HCT116 (cell line): ENCODE measurements at regions not wholly inside any gene's neighbourhood (a gene's known extent, or its start where the extent isn't known, plus 50 kb on each side); places are given as distances from the start of the nearest gene placed in this dataset.

Experiments used
- ATAC-seq: fragments of 200-7000 bp; cut with Tn5 transposase; 2 replicates; pipeline ENCODE4 v1.9.1; 2020; ENCODE audit warnings: mild to moderate bottlenecking, moderate library complexity
- BruUV-seq: library from RNA; stranded (reverse); fragments of 400-500 nt; replicated peaks from 2 replicates; lab custom pipeline; 2021; lab: Mats Ljungman, UMichigan
- CTCF ChIA-PET: fragments of 300-600 bp; sonication (Branson Sonifier 250); formaldehyde crosslinking; loops from one replicate; lab custom pipeline; 2021; ENCODE audit warnings: antibody characterized with exemption; lab: Charles Lee
- POLR2A ChIA-PET: fragments of 300-600, 350-600 bp; sonication (Branson Sonifier 250); formaldehyde crosslinking; loops from one replicate; lab custom pipeline; 2021; ENCODE audit warnings: antibody characterized with exemption; lab: Charles Lee
- RAD21 ChIA-PET, 2 experiments: fragments of 300-600 bp; sonication (Branson Sonifier 250); formaldehyde crosslinking; loops; one replicate each; lab custom pipeline; 2023; ENCODE audit warnings: low total read pairs in 2 of 2; ENCODE audit not compliant: uncharacterized antibody in 2 of 2, unreplicated experiment in 2 of 2, low non-redundant PET in 1 of 2; lab: Charles Lee
- DNase-seq: peaks from one replicate; pipeline ENCODE4 v3.0.0-alpha.2; 2010; ENCODE audit warnings: low read depth, low spot score
- H2AFZ ChIP-seq: fragments of 200-600 bp; shearing (Covaris generic), sonication (generic); 2 replicates; pipeline ENCODE4 v1.6.1; 2017; ENCODE audit warnings: low read depth, mixed run types, mixed read lengths, antibody characterized with exemption, low read length; ENCODE audit not compliant: poor library complexity, severe bottlenecking
- H3K27ac ChIP-seq: 2 replicates; pipeline ENCODE4 v1.5.1; 2012; ENCODE audit warnings: low read depth, low read length
- H3K27me3 ChIP-seq: fragments of 200-600 bp; sonication (generic); 2 replicates; pipeline ENCODE4 v1.6.1; 2016; ENCODE audit warnings: mixed run types, low read length, mixed read lengths; ENCODE audit not compliant: insufficient read depth
- H3K36me3 ChIP-seq, 2 experiments: fragments of 200-500 bp in 1 of 2; fragments of 200-600 bp in 1 of 2; sonication (Bioruptor generic) in 1 of 2; sonication (generic) in 1 of 2; 2 replicates each; pipeline versions ENCODE4 v1.5.1 to v1.6.1; 2014 to 2016; ENCODE audit warnings: low read length in 2 of 2, inconsistent platforms in 1 of 2, mixed read lengths in 1 of 2, mixed run types in 1 of 2; ENCODE audit not compliant: insufficient read depth in 2 of 2, control insufficient read depth in 1 of 2
- H3K4me1 ChIP-seq, 2 experiments: fragments of 200-600 bp in 1 of 2; sonication (generic) in 1 of 2; 2 replicates each; pipeline versions ENCODE4 v1.5.1 to v1.6.1; 2012 to 2017; ENCODE audit warnings: low read length in 2 of 2, inconsistent platforms in 1 of 2, mild to moderate bottlenecking in 1 of 2, mixed read lengths in 1 of 2, mixed run types in 1 of 2, moderate library complexity in 1 of 2; ENCODE audit not compliant: insufficient read depth in 2 of 2, control insufficient read depth in 1 of 2
- H3K4me2 ChIP-seq: fragments of 200-600 bp; sonication (generic); 2 replicates; pipeline ENCODE4 v1.6.1; 2017; ENCODE audit warnings: mixed run types, low read length, mixed read lengths
- H3K4me3 ChIP-seq, 2 experiments: fragments of 200-600 bp in 1 of 2; sonication (generic) in 1 of 2; replicated peaks in 1 of 2; 2 replicates each; pipeline ENCODE4 v1.5.1; 2011 to 2016; ENCODE audit warnings: low read length in 2 of 2, control low read depth in 1 of 2, low read depth in 1 of 2, mild to moderate bottlenecking in 1 of 2, mixed read lengths in 1 of 2, mixed run types in 1 of 2
- H3K79me2 ChIP-seq: fragments of 200-600 bp; sonication (generic); 2 replicates; pipeline ENCODE4 v1.6.1; 2017; ENCODE audit warnings: mild to moderate bottlenecking, mixed run types, low read length, moderate library complexity, mixed read lengths; ENCODE audit not compliant: insufficient read depth
- H3K9ac ChIP-seq: fragments of 200-600 bp; sonication (generic); 2 replicates; pipeline ENCODE4 v1.6.1; 2016; ENCODE audit warnings: low read length, mixed read lengths
- H3K9me2 ChIP-seq: fragments of 200-600 bp; sonication (generic), shearing (Covaris generic); 2 replicates; pipeline ENCODE4 v1.6.1; 2017; ENCODE audit warnings: mixed run types, mild to moderate bottlenecking, moderate library complexity; ENCODE audit not compliant: insufficient read depth
- H3K9me3 ChIP-seq, 2 experiments: fragments of 200-500 bp in 1 of 2; fragments of 200-600 bp in 1 of 2; sonication (Bioruptor generic) in 1 of 2; sonication (generic) in 1 of 2; 2 replicates each; pipeline ENCODE4 v1.6.1; 2014 to 2017; ENCODE audit warnings: low read length in 2 of 2, mixed read lengths in 2 of 2, inconsistent platforms in 1 of 2, low read depth in 1 of 2, mild to moderate bottlenecking in 1 of 2, mixed run types in 1 of 2, moderate library complexity in 1 of 2; ENCODE audit not compliant: control insufficient read depth in 1 of 2, insufficient read depth in 1 of 2
- H4K20me1 ChIP-seq: fragments of 200-600 bp; sonication (generic), shearing (Covaris generic); 2 replicates; pipeline ENCODE4 v1.6.1; 2017; ENCODE audit warnings: mixed run types, mild to moderate bottlenecking, moderate library complexity; ENCODE audit not compliant: insufficient read depth
- ATF3 ChIP-seq: IDR thresholded peaks from 2 replicates; pipeline ENCODE4 v1.6.1; 2012
- EGR1 ChIP-seq: IDR thresholded peaks from 2 replicates; pipeline ENCODE4 v1.6.1; 2012; ENCODE audit warnings: low read depth
- EZH2 ChIP-seq: fragments of 200-600 bp; sonication (generic); IDR thresholded peaks from 2 replicates; pipeline ENCODE4 v1.6.1; 2017; ENCODE audit warnings: antibody characterized with exemption, mixed run types
- EZH2phosphoT487 ChIP-seq: fragments of 200-600 bp; IDR thresholded peaks from 2 replicates; pipeline ENCODE4 v1.6.1; 2018; ENCODE audit warnings: antibody characterized with exemption, borderline replicate concordance
- JUND ChIP-seq: IDR thresholded peaks from 2 replicates; pipeline ENCODE4 v1.6.1; 2012
- POLR2AphosphoS5 ChIP-seq: IDR thresholded peaks from 2 replicates; pipeline ENCODE4 v1.6.1; 2011; ENCODE audit warnings: mild to moderate bottlenecking, low read depth, low read length, moderate library complexity
- SP1 ChIP-seq: IDR thresholded peaks from 2 replicates; pipeline ENCODE4 v1.6.1; 2012; ENCODE audit warnings: low read depth
- SRF ChIP-seq: IDR thresholded peaks from 2 replicates; pipeline ENCODE4 v1.6.1; 2012; ENCODE audit warnings: low read depth
- TCF7L2 ChIP-seq: IDR thresholded peaks from 2 replicates; pipeline ENCODE4 v1.7.0; 2011; ENCODE audit warnings: borderline replicate concordance, inconsistent platforms; ENCODE audit not compliant: insufficient read depth, insufficient read length; ENCODE audit errors: extremely low read depth
- ZFX ChIP-seq: fragments of 450-650 bp; IDR thresholded peaks from 2 replicates; pipeline ENCODE4 v1.6.1; 2017
- ZNF274 ChIP-seq: fragments of 200-500 bp; sonication (Bioruptor generic); IDR thresholded peaks from 2 replicates; pipeline ENCODE4 v1.6.1; 2014; ENCODE audit warnings: mild to moderate bottlenecking, low read depth, low read length, inconsistent platforms
- intact Hi-C: fragments of 100-400 bp; cut with micrococcal nuclease; formaldehyde crosslinking; loops from 2 replicates; pipeline ENCODE4 v1.10.0; 2022

- ChIA-PET CTCF (no interaction called here), RAD21 (no interaction called here), POLR2A (no interaction called here)
- H3K27me3 ChIP-seq = no peaks in the 10 kb centered on the region
- H3K4me1 ChIP-seq = no peaks in the 10 kb centered on the region
- no peak overlapping the region for H2AFZ ChIP-seq
- H3K27ac ChIP-seq = no peak overlapping the region
- no peaks in the 10 kb centered on the region for H4K20me1 ChIP-seq
- DNase-seq (no peak), ATAC-seq (no peak)
- BruUV-seq = no TSS peak
- no peak overlapping the region for H3K4me2 ChIP-seq
- H3K79me2 ChIP-seq = no peaks in the 10 kb centered on the region
- no peaks in the 10 kb centered on the region for H3K9me2 ChIP-seq
- no peak overlapping the region for H3K9ac ChIP-seq
- no peak overlapping the region for H3K4me3 ChIP-seq
- no peaks in the 10 kb centered on the region for H3K36me3 ChIP-seq
- H3K9me3 ChIP-seq = no peaks in the 10 kb centered on the region; a peak in 1 of 4 replicates
- no peak for TF ChIP-seq JUND
- no peak for TF ChIP-seq POLR2AphosphoS5
- no peak for TF ChIP-seq EZH2
- no peak for TF ChIP-seq EGR1
- TF ChIP-seq SP1 = no peak
- no peak for TF ChIP-seq ATF3
- TF ChIP-seq SRF = no peak
- no peak for TF ChIP-seq TCF7L2
- TF ChIP-seq ZNF274 = no peak
- TF ChIP-seq EZH2phosphoT487 = no peak
- TF ChIP-seq ZFX = no peak
- intact Hi-C loops = no loop called here
These were observed 961.0 kb upstream of the CDH2 start for GRCh38 chr18:29137773-29138495.
